Suprapubic skin (tissue), 4 donors: ENCODE measurements at regions not wholly inside any gene's neighbourhood (a gene's known extent, or its start where the extent isn't known, plus 50 kb on each side); places are given as distances from the start of the nearest gene placed in this dataset.

Experiments
- POLR2A ChIP-seq, 2 donors: fragments of 450-650 bp; IDR thresholded peaks; one replicate each; pipeline ENCODE4 v1.6.1; 2017; ENCODE audit warnings: antibody characterized with exemption in 2 of 2, mild to moderate bottlenecking in 2 of 2, moderate library complexity in 2 of 2
- POLR2AphosphoS5 ChIP-seq, 3 donors: sonication (generic); formaldehyde crosslinking; IDR thresholded peaks; one replicate each; pipeline ENCODE4 v1.6.1; 2017; ENCODE audit warnings: antibody characterized with exemption in 3 of 3

DNA sequence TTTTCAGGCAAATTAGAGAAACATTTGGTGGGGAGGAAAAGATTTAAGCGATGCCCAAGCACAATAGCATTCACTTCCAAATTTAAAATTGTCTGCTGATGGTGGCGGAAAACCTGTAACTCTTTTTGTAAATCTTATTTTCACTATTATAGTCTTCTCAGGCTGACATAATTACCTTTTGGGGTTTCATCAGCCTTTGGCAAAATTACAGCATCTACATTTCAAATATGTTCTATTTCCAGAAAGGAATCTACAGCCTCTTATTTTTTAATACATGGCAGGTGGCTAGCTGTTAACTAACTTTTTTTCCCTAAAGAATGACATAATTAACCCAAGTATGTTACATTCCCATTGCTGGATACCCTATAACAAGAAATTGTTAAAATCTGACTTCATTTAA is 391.5 kb upstream of the CCDC54 start:
- TF ChIP-seq POLR2A (IDR thresholded peaks at IDR 0.05) (no peak), POLR2AphosphoS5 (IDR thresholded peaks at IDR 0.05) (no peak)
